Loucy (cell line): ENCODE measurements at regions not wholly inside any gene's neighbourhood (a gene's known extent, or its start where the extent isn't known, plus 50 kb on each side); places are given as distances from the start of the nearest gene placed in this dataset.

Experiments used
- H2AFZ ChIP-seq: fragments of 200-600 bp; sonication (generic); 2 replicates; pipeline ENCODE4 v1.6.0; 2016; ENCODE audit warnings: antibody characterized with exemption, mild to moderate bottlenecking, low read length, moderate library complexity
- H3F3A ChIP-seq: fragments of 200-600 bp; 2 replicates; pipeline ENCODE4 v1.6.0; 2016; ENCODE audit warnings: antibody characterized with exemption, low read depth, mild to moderate bottlenecking
- H3K27me3 ChIP-seq: fragments of 200-600 bp; sonication (generic); 2 replicates; pipeline ENCODE4 v1.6.1; 2014; ENCODE audit warnings: low read length, mild to moderate bottlenecking; ENCODE audit not compliant: insufficient read depth, poor library complexity, severe bottlenecking
- H3K36me3 ChIP-seq: fragments of 200-600 bp; sonication (generic); 2 replicates; pipeline ENCODE4 v1.6.1; 2016; ENCODE audit warnings: low read length; ENCODE audit not compliant: insufficient read depth
- H3K4me1 ChIP-seq: fragments of 200-600 bp; sonication (generic); 2 replicates; pipeline ENCODE4 v1.5.1; 2014; ENCODE audit warnings: low read length, mild to moderate bottlenecking; ENCODE audit not compliant: insufficient read depth, poor library complexity, severe bottlenecking
- H3K4me2 ChIP-seq: fragments of 200-600 bp; sonication (generic); 2 replicates; pipeline ENCODE4 v1.6.0; 2014; ENCODE audit warnings: antibody characterized with exemption, low read length, low read depth, mild to moderate bottlenecking; ENCODE audit not compliant: poor library complexity, severe bottlenecking
- H3K4me3 ChIP-seq: fragments of 200-600 bp; sonication (generic); 2 replicates; pipeline ENCODE4 v1.5.1; 2014; ENCODE audit warnings: low read length, mild to moderate bottlenecking, mixed read lengths; ENCODE audit not compliant: poor library complexity, severe bottlenecking
- H3K79me2 ChIP-seq: fragments of 200-600 bp; sonication (generic); 2 replicates; pipeline ENCODE4 v1.6.1; 2014; ENCODE audit warnings: low read length; ENCODE audit not compliant: insufficient read depth
- H3K9ac ChIP-seq: fragments of 200-600 bp; sonication (generic); 2 replicates; pipeline ENCODE4 v1.6.0; 2014; ENCODE audit warnings: mild to moderate bottlenecking, low read depth, low read length, moderate library complexity; ENCODE audit not compliant: poor library complexity, severe bottlenecking
- H3K9me2 ChIP-seq: fragments of 200-600 bp; sonication (generic); replicated peaks from 2 replicates; pipeline ENCODE4 v1.6.1; 2016; ENCODE audit warnings: low read depth, low read length, mixed read lengths
- H3K9me3 ChIP-seq: fragments of 200-600 bp; sonication (generic); 2 replicates; pipeline ENCODE4 v1.6.1; 2014; ENCODE audit warnings: mild to moderate bottlenecking, antibody characterized with exemption, low read length, low read depth; ENCODE audit not compliant: insufficient read depth
- H4K20me1 ChIP-seq: fragments of 200-600 bp; sonication (generic); 2 replicates; pipeline ENCODE4 v1.6.0; 2014; ENCODE audit warnings: antibody characterized with exemption, low read length, mild to moderate bottlenecking; ENCODE audit not compliant: insufficient read depth, poor library complexity, severe bottlenecking
- EZH2phosphoT487 ChIP-seq: fragments of 200-600 bp; IDR thresholded peaks from 2 replicates; pipeline ENCODE4 v1.6.1; 2018; ENCODE audit warnings: antibody characterized with exemption, mild to moderate bottlenecking, moderate library complexity, borderline replicate concordance
- TF ChIP-seq, protein P1 (sequence below): fragments of 200-600 bp; sonication (generic); conservative IDR thresholded peaks from 2 replicates; pipeline ENCODE4 v1.5.1; 2014; ENCODE audit warnings: mild to moderate bottlenecking, antibody characterized with exemption, low read length

DNA sequence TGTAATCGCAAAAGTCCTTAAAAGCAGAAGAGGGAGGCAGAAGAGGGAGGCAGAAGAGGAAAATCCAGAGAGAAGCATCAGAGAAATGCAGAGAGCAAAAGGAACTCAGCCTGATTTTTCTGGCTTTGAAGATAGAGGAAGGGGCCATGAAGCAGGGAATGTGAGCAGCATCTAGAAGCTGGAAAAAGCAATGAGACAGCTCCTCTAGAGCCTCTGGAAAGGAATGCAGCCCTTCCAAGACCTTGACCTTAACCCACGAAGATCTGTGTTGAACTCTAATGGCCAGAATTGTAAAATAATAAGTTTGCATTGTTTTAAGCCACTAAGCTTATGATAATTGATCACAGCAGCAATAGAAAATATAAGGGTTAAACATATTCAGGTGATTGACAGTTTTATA is 159.6 kb downstream of the ATPSCKMT start:
- Histone ChIP-seq H2AFZ (no peak overlapping the region), H3K4me2 (no peak overlapping the region), H3K27me3 (no peaks in the 10 kb centered on the region), H3K9me3 (no peaks in the 10 kb centered on the region; the same call in 1 of the 2 replicates), H3K36me3 (no peaks in the 10 kb centered on the region), H3K9me2 (no peaks in the 10 kb centered on the region), H3K4me1 (no peaks in the 10 kb centered on the region), H3F3A (no peaks in the 10 kb centered on the region), H3K79me2 (no peaks in the 10 kb centered on the region), H3K9ac (no peak overlapping the region), H3K4me3 (no peak overlapping the region), H4K20me1 (no peaks in the 10 kb centered on the region)
- TF ChIP-seq, protein P1, sequence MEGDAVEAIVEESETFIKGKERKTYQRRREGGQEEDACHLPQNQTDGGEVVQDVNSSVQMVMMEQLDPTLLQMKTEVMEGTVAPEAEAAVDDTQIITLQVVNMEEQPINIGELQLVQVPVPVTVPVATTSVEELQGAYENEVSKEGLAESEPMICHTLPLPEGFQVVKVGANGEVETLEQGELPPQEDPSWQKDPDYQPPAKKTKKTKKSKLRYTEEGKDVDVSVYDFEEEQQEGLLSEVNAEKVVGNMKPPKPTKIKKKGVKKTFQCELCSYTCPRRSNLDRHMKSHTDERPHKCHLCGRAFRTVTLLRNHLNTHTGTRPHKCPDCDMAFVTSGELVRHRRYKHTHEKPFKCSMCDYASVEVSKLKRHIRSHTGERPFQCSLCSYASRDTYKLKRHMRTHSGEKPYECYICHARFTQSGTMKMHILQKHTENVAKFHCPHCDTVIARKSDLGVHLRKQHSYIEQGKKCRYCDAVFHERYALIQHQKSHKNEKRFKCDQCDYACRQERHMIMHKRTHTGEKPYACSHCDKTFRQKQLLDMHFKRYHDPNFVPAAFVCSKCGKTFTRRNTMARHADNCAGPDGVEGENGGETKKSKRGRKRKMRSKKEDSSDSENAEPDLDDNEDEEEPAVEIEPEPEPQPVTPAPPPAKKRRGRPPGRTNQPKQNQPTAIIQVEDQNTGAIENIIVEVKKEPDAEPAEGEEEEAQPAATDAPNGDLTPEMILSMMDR, result no peak
- TF ChIP-seq EZH2phosphoT487, result no peak

DNA sequence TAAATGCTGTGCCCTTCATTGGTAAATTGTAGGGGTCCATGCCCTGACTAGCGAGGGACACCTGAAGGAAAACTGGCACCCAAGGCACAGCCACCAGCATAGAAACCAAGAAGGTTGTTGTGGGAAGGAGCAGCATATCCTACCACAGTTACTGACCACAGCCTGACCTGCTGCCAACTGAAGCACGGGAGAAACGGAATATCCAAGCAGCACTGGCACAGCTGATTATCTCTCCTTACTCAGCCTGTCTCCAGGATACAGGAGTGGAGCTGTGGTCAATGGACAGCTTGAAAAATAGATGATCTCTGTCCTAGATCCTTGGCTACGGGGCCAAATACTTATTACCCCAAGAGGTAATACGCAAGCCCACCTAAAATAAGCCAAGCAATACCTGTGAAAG is 164.5 kb downstream of the ATPSCKMT start:
- Histone ChIP-seq H3K9me3 (peaks cover 2% of the 10 kb centered on the region), H3K4me3 (no peak overlapping the region), H3K9me2 (no peaks in the 10 kb centered on the region), H2AFZ (no peak overlapping the region), H3K36me3 (no peaks in the 10 kb centered on the region), H3K27me3 (no peaks in the 10 kb centered on the region), H3K9ac (no peak overlapping the region), H3K79me2 (no peaks in the 10 kb centered on the region), H4K20me1 (no peaks in the 10 kb centered on the region), H3K4me1 (no peaks in the 10 kb centered on the region), H3F3A (no peaks in the 10 kb centered on the region), H3K4me2 (no peak overlapping the region)
- TF ChIP-seq EZH2phosphoT487, result no peak
- TF ChIP-seq, protein P1, result no peak

GRCh38 chr5:10081584-10081983 is 168.1 kb downstream of the ATPSCKMT start:
- Histone ChIP-seq H3K4me3 (no peak overlapping the region), H3F3A (no peaks in the 10 kb centered on the region), H3K9me3 (peaks cover 2% of the 10 kb centered on the region; the same call in 1 of the 2 replicates), H3K36me3 (no peaks in the 10 kb centered on the region), H3K9ac (no peak overlapping the region), H2AFZ (no peak overlapping the region), H3K4me1 (no peaks in the 10 kb centered on the region), H3K79me2 (no peaks in the 10 kb centered on the region), H3K4me2 (no peak overlapping the region), H3K9me2 (no peaks in the 10 kb centered on the region), H3K27me3 (no peaks in the 10 kb centered on the region), H4K20me1 (no peaks in the 10 kb centered on the region)
- TF ChIP-seq, protein P1, result no peak
- no peak for TF ChIP-seq EZH2phosphoT487
